NT2/D1 (cell line): ENCODE measurements at regions not wholly inside any gene's neighbourhood (a gene's known extent, or its start where the extent isn't known, plus 50 kb on each side); places are given as distances from the start of the nearest gene placed in this dataset.

Experiments used
- SUZ12 ChIP-seq: IDR thresholded peaks from 2 replicates; pipeline ENCODE4 v1.6.1; 2011; ENCODE audit not compliant: insufficient read length, insufficient read depth; ENCODE audit errors: extremely low read depth
- YY1 ChIP-seq: IDR thresholded peaks from 2 replicates; pipeline ENCODE4 v1.6.1; 2011; ENCODE audit not compliant: insufficient read length, insufficient read depth
- ZNF274 ChIP-seq: IDR thresholded peaks from 2 replicates; pipeline ENCODE4 v1.6.1; 2011; ENCODE audit warnings: mild to moderate bottlenecking, low read depth, low read length

DNA sequence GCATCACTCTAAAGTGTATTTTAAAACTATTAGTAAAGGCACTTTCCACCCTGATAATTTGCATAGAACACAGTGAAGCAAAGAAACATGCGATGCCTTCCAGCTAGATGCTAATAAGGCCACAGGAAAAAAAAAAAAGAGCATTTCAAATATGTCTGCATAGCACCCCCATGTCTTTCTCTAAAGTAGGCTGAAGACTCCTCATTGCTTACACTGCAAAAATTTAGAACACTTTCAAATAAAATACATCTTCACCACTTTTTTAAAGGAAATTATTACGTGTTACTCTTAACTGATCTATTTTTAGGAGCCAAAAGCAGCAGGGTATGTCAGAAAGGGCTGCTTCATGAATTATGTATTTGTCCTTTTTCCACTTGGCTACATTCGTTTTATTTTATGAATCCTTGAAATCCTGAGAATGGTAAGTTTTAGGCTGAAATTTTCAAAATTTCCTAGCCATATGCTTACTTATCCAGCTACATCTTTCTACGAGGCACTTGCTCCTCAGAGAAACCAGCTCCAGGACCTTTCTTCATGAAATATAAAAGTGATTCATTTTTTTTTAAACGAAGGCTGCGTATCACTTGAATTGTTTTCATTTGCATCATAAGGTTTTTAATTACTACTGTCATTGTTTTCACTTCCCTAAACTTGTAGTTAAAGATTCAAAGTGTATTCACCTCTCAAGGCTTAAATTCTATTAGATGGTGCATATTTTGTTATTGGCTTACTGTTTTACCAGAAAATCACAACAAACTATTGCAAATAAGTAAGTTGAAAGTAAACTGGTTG is 513.0 kb downstream of the PTPRC start:
- TF ChIP-seq ZNF274 (no peak), SUZ12 (no peak), YY1 (no peak)
